BJ (cell line): ENCODE measurements at regions not wholly inside any gene's neighbourhood (a gene's known extent, or its start where the extent isn't known, plus 50 kb on each side); places are given as distances from the start of the nearest gene placed in this dataset.

Source experiments
- CTCF ChIA-PET: fragments of 350-600 bp; formaldehyde crosslinking; extraction: SDS; loops from one replicate; lab custom pipeline; 2021; ENCODE audit warnings: antibody characterized with exemption, inconsistent platforms; lab: Yijun Ruan, JAX
- POLR2A ChIA-PET: fragments of 300-600 bp; sonication (Branson Sonifier 250); formaldehyde crosslinking; extraction: SDS; loops from one replicate; lab custom pipeline; 2021; ENCODE audit warnings: antibody characterized with exemption; lab: Charles Lee
- DNase-seq: peaks from one replicate; pipeline ENCODE4 v3.0.0-alpha.2; 2011; ENCODE audit warnings: low read depth
- H3K27me3 ChIP-seq: 2 replicates; pipeline ENCODE4 v1.6.0; 2011; ENCODE audit warnings: low read length; ENCODE audit not compliant: control insufficient read depth, insufficient read depth
- H3K36me3 ChIP-seq: 2 replicates; pipeline ENCODE4 v1.5.1; 2011; ENCODE audit warnings: low read length; ENCODE audit not compliant: control insufficient read depth, insufficient read depth
- H3K4me3 ChIP-seq: 2 replicates; pipeline ENCODE4 v1.5.1; 2011; ENCODE audit warnings: low read depth, mild to moderate bottlenecking, control low read depth, low read length
- CTCF ChIP-seq: IDR thresholded peaks from 2 replicates; pipeline ENCODE4 v1.5.1; 2011; ENCODE audit warnings: low read depth, mild to moderate bottlenecking, control low read depth, inconsistent platforms, low read length, moderate library complexity; ENCODE audit not compliant: insufficient read depth

GRCh38 chr11:107184986-107185385 lies 166.7 kb upstream of the GUCY1A2 start:
- ChIA-PET POLR2A (no interaction called here), CTCF (no interaction called here)
- no peak overlapping the region for H3K4me3 ChIP-seq
- no peaks in the 10 kb centered on the region for H3K27me3 ChIP-seq
- TF ChIP-seq CTCF: no peak
- no peak for DNase-seq
- H3K36me3 ChIP-seq: no peaks in the 10 kb centered on the region

- CTCF ChIA-PET: no interaction called here
- Histone ChIP-seq H3K4me3 (no peak overlapping the region), H3K27me3 (no peaks in the 10 kb centered on the region), H3K36me3 (no peaks in the 10 kb centered on the region)
- TF ChIP-seq CTCF: no peak
- POLR2A ChIA-PET: interaction anchor here (0.6 kb wide), 1 partner anchor 673 kb away, joined by 4 read pairs; no protein-coding TSS in a partner anchor
- no peak for DNase-seq
Observed at GRCh38 chr11:107183953-107184352, 165.7 kb upstream of the GUCY1A2 start.

- no peak for TF ChIP-seq CTCF
- DNase-seq: no peak
- Histone ChIP-seq H3K4me3 (no peak overlapping the region), H3K27me3 (no peaks in the 10 kb centered on the region), H3K36me3 (no peaks in the 10 kb centered on the region)
- CTCF ChIA-PET: interaction anchor here (1.2 kb wide), 1 partner anchor 17 kb away, joined by 3 read pairs; no protein-coding TSS in a partner anchor
- POLR2A ChIA-PET: no interaction called here
Observed at GRCh38 chr11:107182978-107183377, 164.7 kb upstream of the GUCY1A2 start.

GRCh38 chr11:107180236-107180635 lies 162.0 kb upstream of the GUCY1A2 start:
- TF ChIP-seq CTCF: no peak
- no peak for DNase-seq
- Histone ChIP-seq H3K36me3 (no peaks in the 10 kb centered on the region), H3K27me3 (no peaks in the 10 kb centered on the region), H3K4me3 (no peak overlapping the region)
- POLR2A ChIA-PET: no interaction called here
- CTCF ChIA-PET: no interaction called here

GRCh38 chr11:107179829-107180228 lies 161.6 kb upstream of the GUCY1A2 start:
- CTCF ChIA-PET: no interaction called here
- POLR2A ChIA-PET: no interaction called here
- H3K27me3 ChIP-seq: no peaks in the 10 kb centered on the region
- no peak for DNase-seq
- H3K4me3 ChIP-seq: no peak overlapping the region
- no peak for TF ChIP-seq CTCF
- H3K36me3 ChIP-seq: no peaks in the 10 kb centered on the region
